DND-41 (cell line): ENCODE measurements at regions not wholly inside any gene's neighbourhood (a gene's known extent, or its start where the extent isn't known, plus 50 kb on each side); places are given as distances from the start of the nearest gene placed in this dataset.

ENCODE experiments used
- ATAC-seq: fragments of 200-7000 bp; cut with Tn5 transposase; 3 replicates; pipeline ENCODE4 v1.9.1; 2021; ENCODE audit warnings: low read depth; ENCODE audit not compliant: insufficient read depth
- DNase-seq: peaks from one replicate; pipeline ENCODE4 v3.0.0-alpha.2; 2020
- H2AFZ ChIP-seq: 2 replicates; pipeline ENCODE4 v1.6.0; 2012; ENCODE audit warnings: low read depth, low read length
- H3K27ac ChIP-seq: 2 replicates; pipeline ENCODE4 v1.5.1; 2012; ENCODE audit warnings: low read length, inconsistent platforms
- H3K27me3 ChIP-seq: fragments of 200-600 bp; sonication (generic); 2 replicates; pipeline ENCODE4 v1.6.0; 2012; ENCODE audit warnings: low read length, mild to moderate bottlenecking, inconsistent platforms; ENCODE audit not compliant: insufficient read depth, poor library complexity
- H3K36me3 ChIP-seq: 2 replicates; pipeline ENCODE4 v1.5.1; 2012; ENCODE audit warnings: low read length, inconsistent platforms; ENCODE audit not compliant: insufficient read depth
- H3K4me1 ChIP-seq: 2 replicates; pipeline ENCODE4 v1.5.1; 2012; ENCODE audit warnings: mild to moderate bottlenecking, low read length; ENCODE audit not compliant: insufficient read depth
- H3K4me2 ChIP-seq: 2 replicates; pipeline ENCODE4 v1.6.0; 2012; ENCODE audit warnings: mild to moderate bottlenecking, moderate library complexity, low read length, inconsistent platforms; ENCODE audit not compliant: insufficient read depth
- H3K4me3 ChIP-seq, 2 experiments: fragments of 200-600 bp in 1 of 2; shearing (Covaris generic) in 1 of 2; 2 replicates each; pipeline ENCODE4 v1.5.1; 2012 to 2016; ENCODE audit warnings: inconsistent platforms in 2 of 2, low read length in 2 of 2, mild to moderate bottlenecking in 2 of 2, low read depth in 1 of 2, moderate library complexity in 1 of 2
- H3K79me2 ChIP-seq: 2 replicates; pipeline ENCODE4 v1.6.0; 2012; ENCODE audit warnings: low read length, inconsistent platforms; ENCODE audit not compliant: insufficient read depth
- H3K9ac ChIP-seq: 2 replicates; pipeline ENCODE4 v1.6.0; 2012; ENCODE audit warnings: low read depth, mild to moderate bottlenecking, inconsistent platforms, low read length, moderate library complexity
- H3K9me3 ChIP-seq: 2 replicates; pipeline ENCODE4 v1.5.1; 2012; ENCODE audit warnings: low read length, moderate library complexity, mild to moderate bottlenecking, inconsistent platforms; ENCODE audit not compliant: insufficient read depth, severe bottlenecking
- H4K20me1 ChIP-seq: 2 replicates; pipeline ENCODE4 v1.6.0; 2012; ENCODE audit warnings: low read length; ENCODE audit not compliant: insufficient read depth
- CTCF ChIP-seq: IDR thresholded peaks from 2 replicates; pipeline ENCODE4 v1.5.1; 2012; ENCODE audit warnings: borderline replicate concordance, low read length, moderate library complexity, mild to moderate bottlenecking; ENCODE audit not compliant: poor library complexity, severe bottlenecking; ENCODE audit errors: extremely low read depth
- EZH2 ChIP-seq: IDR thresholded peaks from 3 replicates; pipeline ENCODE4 v1.6.1; 2012; ENCODE audit warnings: borderline replicate concordance, low read depth, mild to moderate bottlenecking, moderate library complexity, low read length, inconsistent platforms; ENCODE audit not compliant: severe bottlenecking

- Histone ChIP-seq H3K4me1 (peaks cover 7% of the 10 kb centered on the region; the same call in 1 of the 2 replicates), H3K79me2 (no peaks in the 10 kb centered on the region), H3K9ac (no peak overlapping the region), H3K36me3 (no peaks in the 10 kb centered on the region), H3K27me3 (no peaks in the 10 kb centered on the region), H4K20me1 (no peaks in the 10 kb centered on the region), H3K27ac (no peak overlapping the region), H3K9me3 (no peaks in the 10 kb centered on the region), H3K4me2 (no peak overlapping the region), H2AFZ (no peak overlapping the region), H3K4me3 (no peak overlapping the region)
- ATAC-seq (no peak), DNase-seq (no peak)
- TF ChIP-seq EZH2 = no peak
- no peak for TF ChIP-seq CTCF
Observed at GRCh38 chr13:54989418-54989817, 1960.8 kb downstream of the OLFM4 start.

GRCh38 chr13:54999399-54999907 is 1970.8 kb downstream of the OLFM4 start:
- DNase-seq (no peak), ATAC-seq (no peak)
- Histone ChIP-seq H3K36me3 (no peaks in the 10 kb centered on the region), H3K4me3 (no peak overlapping the region), H3K27me3 (no peaks in the 10 kb centered on the region), H3K9me3 (no peaks in the 10 kb centered on the region), H4K20me1 (no peaks in the 10 kb centered on the region), H3K27ac (no peak overlapping the region), H3K9ac (no peak overlapping the region), H2AFZ (no peak overlapping the region), H3K4me2 (no peak overlapping the region), H3K79me2 (no peaks in the 10 kb centered on the region), H3K4me1 (no peaks in the 10 kb centered on the region)
- no peak for TF ChIP-seq CTCF
- no peak for TF ChIP-seq EZH2

GRCh38 chr13:55000043-55000442 is 1971.4 kb downstream of the OLFM4 start:
- DNase-seq (no peak), ATAC-seq (no peak)
- no peaks in the 10 kb centered on the region for H3K36me3 ChIP-seq
- H3K4me2 ChIP-seq = no peak overlapping the region
- no peaks in the 10 kb centered on the region for H3K79me2 ChIP-seq
- no peaks in the 10 kb centered on the region for H3K9me3 ChIP-seq
- no peak overlapping the region for H2AFZ ChIP-seq
- no peak overlapping the region for H3K4me3 ChIP-seq
- H3K4me1 ChIP-seq = no peaks in the 10 kb centered on the region
- TF ChIP-seq CTCF (no peak), EZH2 (no peak)
- H3K27me3 ChIP-seq = no peaks in the 10 kb centered on the region
- no peaks in the 10 kb centered on the region for H4K20me1 ChIP-seq
- H3K27ac ChIP-seq = no peak overlapping the region
- H3K9ac ChIP-seq = no peak overlapping the region

- Histone ChIP-seq H2AFZ (no peak overlapping the region), H3K4me3 (no peak overlapping the region), H3K27ac (no peak overlapping the region), H3K4me2 (no peak overlapping the region), H4K20me1 (no peaks in the 10 kb centered on the region), H3K79me2 (no peaks in the 10 kb centered on the region), H3K9me3 (no peaks in the 10 kb centered on the region), H3K27me3 (no peaks in the 10 kb centered on the region), H3K9ac (no peak overlapping the region), H3K4me1 (no peaks in the 10 kb centered on the region), H3K36me3 (no peaks in the 10 kb centered on the region)
- DNase-seq (no peak), ATAC-seq (no peak)
- TF ChIP-seq CTCF = no peak
- no peak for TF ChIP-seq EZH2
Observed at GRCh38 chr13:55000844-55001243, 1972.2 kb downstream of the OLFM4 start.
